ENCODE measurements at regions not wholly inside any gene's neighbourhood (a gene's known extent, or its start where the extent isn't known, plus 50 kb on each side); places are given as distances from the start of the nearest gene placed in this dataset.

DNA sequence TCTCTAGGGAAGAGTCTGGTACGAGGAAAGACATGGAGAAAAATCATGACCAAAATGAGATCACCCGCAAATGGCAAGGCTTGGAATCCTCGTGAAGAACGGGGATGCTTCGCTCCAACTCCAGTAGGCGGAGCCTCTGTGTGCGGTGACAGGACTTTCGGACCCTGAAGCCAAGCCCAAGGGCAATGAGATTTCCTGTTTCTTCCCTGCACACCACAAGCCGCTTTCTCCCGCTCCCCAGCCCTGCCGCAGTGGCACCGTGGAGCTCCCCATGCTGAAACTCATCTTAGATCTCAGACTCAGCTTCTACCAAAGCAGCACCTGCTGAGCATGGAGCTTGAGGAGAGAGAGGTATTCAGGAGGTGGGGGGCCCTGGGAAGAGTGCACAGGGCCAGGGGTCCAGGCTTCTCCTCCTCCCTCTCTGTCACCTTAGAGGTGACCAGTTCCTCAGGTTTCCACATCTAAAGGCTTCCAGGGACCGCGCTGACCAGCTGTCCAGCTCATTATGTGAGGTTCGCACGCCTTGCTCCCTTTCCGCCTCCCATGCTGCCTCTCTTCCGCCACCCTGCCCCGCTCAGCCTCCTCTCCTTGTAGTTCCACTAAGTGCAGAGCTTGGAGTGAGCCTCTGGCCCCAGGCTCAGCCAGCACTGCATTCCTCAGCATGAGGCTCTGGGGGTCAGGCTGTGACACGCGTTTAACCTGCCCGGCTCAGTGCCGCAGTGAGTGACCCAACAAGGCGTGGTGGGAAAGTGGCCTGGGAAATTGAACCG lies 153.8 kb upstream of the SOX1 start:
- no peak for DNase-seq
- no peak overlapping the region for H3K4me3 ChIP-seq (ENCODE audit: low read depth, low read length)
- TF ChIP-seq, protein P1, sequence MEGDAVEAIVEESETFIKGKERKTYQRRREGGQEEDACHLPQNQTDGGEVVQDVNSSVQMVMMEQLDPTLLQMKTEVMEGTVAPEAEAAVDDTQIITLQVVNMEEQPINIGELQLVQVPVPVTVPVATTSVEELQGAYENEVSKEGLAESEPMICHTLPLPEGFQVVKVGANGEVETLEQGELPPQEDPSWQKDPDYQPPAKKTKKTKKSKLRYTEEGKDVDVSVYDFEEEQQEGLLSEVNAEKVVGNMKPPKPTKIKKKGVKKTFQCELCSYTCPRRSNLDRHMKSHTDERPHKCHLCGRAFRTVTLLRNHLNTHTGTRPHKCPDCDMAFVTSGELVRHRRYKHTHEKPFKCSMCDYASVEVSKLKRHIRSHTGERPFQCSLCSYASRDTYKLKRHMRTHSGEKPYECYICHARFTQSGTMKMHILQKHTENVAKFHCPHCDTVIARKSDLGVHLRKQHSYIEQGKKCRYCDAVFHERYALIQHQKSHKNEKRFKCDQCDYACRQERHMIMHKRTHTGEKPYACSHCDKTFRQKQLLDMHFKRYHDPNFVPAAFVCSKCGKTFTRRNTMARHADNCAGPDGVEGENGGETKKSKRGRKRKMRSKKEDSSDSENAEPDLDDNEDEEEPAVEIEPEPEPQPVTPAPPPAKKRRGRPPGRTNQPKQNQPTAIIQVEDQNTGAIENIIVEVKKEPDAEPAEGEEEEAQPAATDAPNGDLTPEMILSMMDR (IDR thresholded peaks at IDR 0.05; ENCODE audit: low read depth, low read length): no peak

DNA sequence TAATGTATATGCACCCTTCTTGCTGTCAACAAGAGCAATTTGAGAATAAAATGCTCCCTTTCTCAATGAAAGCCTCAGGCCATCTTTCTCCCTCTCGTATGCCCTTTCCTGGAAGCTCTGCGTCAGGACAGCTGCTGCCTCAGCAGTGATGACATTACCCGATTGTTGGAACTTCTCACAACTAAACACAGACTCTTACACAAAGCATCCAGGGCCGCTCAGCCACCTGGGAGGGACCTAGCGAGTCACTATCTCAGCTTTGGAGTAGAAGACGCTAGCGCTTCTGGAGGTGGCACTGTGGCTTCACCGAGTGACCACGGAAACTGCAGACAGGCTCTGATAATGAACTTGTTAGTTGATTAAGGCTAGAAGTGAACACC lies 153.2 kb upstream of the SOX1 start:
- Histone ChIP-seq H3K27me3 (peaks cover 74% of the 10 kb centered on the region), H3K9me3 (no peaks in the 10 kb centered on the region), H3K4me3 (ENCODE audit: low read depth, low read length) (no peak overlapping the region), H3K4me1 (no peaks in the 10 kb centered on the region), H3K36me3 (no peaks in the 10 kb centered on the region)
- TF ChIP-seq, protein P1 (IDR thresholded peaks at IDR 0.05; ENCODE audit: low read depth, low read length): no peak
- DNase-seq: no peak

More for the DNA sequence above, 153.8 kb upstream of the SOX1 start:
- Histone ChIP-seq H3K4me1 (no peaks in the 10 kb centered on the region), H3K36me3 (no peaks in the 10 kb centered on the region), H3K9me3 (no peaks in the 10 kb centered on the region), H3K27me3 (peaks cover 74% of the 10 kb centered on the region)

DNA sequence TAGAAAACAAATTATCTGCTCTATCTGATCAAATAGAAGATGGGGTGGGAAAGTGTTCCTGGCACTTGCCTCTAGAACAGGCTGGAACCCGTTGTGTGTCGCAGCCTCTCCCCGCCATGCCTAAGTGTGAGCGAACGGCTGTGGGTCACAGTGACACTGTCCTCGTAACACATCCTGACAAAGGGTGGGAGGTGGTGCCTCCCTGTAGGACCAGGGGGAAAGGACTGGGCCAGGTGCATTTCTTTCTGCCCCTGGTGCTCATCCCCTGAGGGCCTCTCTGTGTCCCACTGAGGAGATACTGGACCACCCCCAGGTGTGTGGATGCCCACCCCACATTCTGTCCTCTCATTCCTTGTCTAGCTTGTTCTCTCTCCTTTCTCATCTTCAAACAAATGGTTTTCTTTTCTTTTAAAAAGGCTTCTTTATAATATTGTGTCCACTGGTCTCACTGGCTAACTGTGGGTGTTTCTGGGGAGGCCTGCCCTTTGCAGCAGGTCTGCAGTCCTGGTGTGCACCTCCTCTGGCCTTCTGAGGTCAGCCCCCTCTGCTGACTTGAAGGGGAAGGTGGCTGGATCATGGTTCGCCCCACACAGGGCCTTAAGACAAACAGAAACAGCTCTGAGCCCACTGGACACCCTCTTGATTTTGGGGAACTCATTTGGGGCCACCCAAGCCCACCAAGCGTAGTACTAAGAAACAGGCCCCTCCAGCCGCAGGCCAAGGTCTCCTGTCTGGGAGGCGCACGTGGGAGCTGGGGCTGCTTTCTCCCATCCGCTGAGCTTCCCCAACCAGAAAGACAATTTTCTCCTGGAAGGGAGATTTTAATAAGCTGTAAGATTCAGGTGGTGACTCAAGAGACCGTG lies 152.5 kb upstream of the SOX1 start:
- no peak for DNase-seq
- TF ChIP-seq, protein P1 (IDR thresholded peaks at IDR 0.05; ENCODE audit: low read depth, low read length): no peak
- H3K4me1 ChIP-seq: no peaks in the 10 kb centered on the region
- H3K36me3 ChIP-seq: no peaks in the 10 kb centered on the region
- no peaks in the 10 kb centered on the region for H3K9me3 ChIP-seq
- H3K4me3 ChIP-seq (ENCODE audit: low read depth, low read length): no peak overlapping the region
- peaks cover 68% of the 10 kb centered on the region for H3K27me3 ChIP-seq

DNA sequence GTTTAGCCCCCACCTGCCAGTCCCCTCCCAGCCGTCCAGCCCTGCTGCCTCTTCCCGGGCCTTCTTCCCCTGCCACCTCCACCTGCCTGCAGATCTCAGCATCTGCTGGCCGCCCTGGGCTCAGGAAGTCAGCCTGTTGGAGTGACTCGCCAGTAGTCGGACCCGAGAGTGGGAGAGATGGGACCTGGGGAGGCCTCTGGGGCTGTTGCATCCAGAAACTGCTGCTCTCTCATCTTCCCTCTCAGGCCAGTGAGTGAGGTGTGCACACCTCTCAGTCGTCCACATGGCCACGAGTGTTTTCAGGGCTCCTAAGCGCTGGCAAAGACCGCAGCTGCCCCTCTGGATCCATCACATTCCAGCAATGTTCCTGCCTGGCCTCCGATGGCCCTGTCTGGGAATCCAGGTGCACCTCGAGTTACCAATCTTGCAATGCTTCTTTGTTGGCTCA lies 151.8 kb upstream of the SOX1 start:
- no peaks in the 10 kb centered on the region for H3K36me3 ChIP-seq
- no peaks in the 10 kb centered on the region for H3K9me3 ChIP-seq
- H3K4me1 ChIP-seq: no peaks in the 10 kb centered on the region
- no peak for DNase-seq
- H3K27me3 ChIP-seq: peaks cover 74% of the 10 kb centered on the region
- TF ChIP-seq, protein P1 (IDR thresholded peaks at IDR 0.05; ENCODE audit: low read depth, low read length): no peak
- H3K4me3 ChIP-seq (ENCODE audit: low read depth, low read length): no peak overlapping the region

DNA sequence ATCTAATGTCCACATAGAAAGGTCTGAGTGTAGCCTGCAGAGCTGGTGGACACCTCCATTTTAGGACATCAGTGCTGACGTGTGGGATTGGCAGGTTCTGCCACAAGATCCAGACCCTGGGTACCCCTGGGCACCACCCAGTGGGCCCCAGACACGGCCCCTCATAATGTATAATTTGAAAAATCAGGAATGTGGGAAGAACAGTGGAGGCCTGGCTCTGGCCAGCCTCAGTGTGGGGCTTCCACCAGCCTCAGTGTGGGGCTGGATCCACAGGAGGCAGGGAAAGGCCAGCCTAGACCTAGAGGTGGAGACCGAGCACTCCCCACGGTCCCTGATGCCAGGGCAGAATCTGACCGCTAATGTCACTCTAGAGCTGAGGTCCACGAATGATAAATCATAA lies 150.7 kb upstream of the SOX1 start:
- no peak for DNase-seq
- H3K4me3 ChIP-seq (ENCODE audit: low read depth, low read length): no peak overlapping the region
- no peaks in the 10 kb centered on the region for H3K4me1 ChIP-seq
- no peaks in the 10 kb centered on the region for H3K9me3 ChIP-seq
- no peaks in the 10 kb centered on the region for H3K36me3 ChIP-seq
- peaks cover 84% of the 10 kb centered on the region for H3K27me3 ChIP-seq
- TF ChIP-seq, protein P1 (IDR thresholded peaks at IDR 0.05; ENCODE audit: low read depth, low read length): no peak

DNA sequence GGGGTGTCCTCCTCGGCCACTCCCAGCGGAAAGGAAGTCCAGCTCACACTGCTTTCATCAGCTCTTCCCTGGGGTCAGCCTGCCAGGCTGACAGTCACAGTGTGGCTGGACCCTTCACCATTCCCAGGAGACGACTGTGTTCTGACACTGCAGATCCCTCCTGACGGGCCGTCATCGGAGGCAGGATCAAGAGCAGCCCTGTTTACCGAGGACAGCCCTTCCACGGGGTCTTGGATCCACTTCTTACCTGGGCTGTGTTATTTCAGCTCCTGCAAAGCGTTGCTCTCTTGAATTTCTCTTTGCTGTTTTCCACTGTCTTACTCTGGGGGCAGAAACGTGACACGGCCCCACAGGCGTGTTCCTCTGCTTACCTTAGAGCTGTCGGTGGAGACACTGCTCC lies 149.9 kb upstream of the SOX1 start:
- H3K36me3 ChIP-seq: no peaks in the 10 kb centered on the region
- DNase-seq: no peak
- no peak overlapping the region for H3K4me3 ChIP-seq (ENCODE audit: low read depth, low read length)
- no peaks in the 10 kb centered on the region for H3K4me1 ChIP-seq
- peaks cover 87% of the 10 kb centered on the region for H3K27me3 ChIP-seq
- TF ChIP-seq, protein P1 (IDR thresholded peaks at IDR 0.05; ENCODE audit: low read depth, low read length): no peak
- no peaks in the 10 kb centered on the region for H3K9me3 ChIP-seq

Data from BE2C (cell line).